ENCODE measurements at regions not wholly inside any gene's neighbourhood (a gene's known extent, or its start where the extent isn't known, plus 50 kb on each side); places are given as distances from the start of the nearest gene placed in this dataset.
"Not testable (repeated sequence)": the region's sequence is repeated elsewhere in the genome, so short reads cannot be mapped to it uniquely, and the experiment has no call there.

- H3K27me3 ChIP-seq (ENCODE audit: control insufficient read depth in 5 of 5, insufficient read depth in 4 of 5, low read length in 5 of 5): peaks cover 13 to 52% (median 34%) of the 10 kb centered on the region in 5 donors
- no peak overlapping the region for H3K27ac ChIP-seq (ENCODE audit: low read depth, low read length)
- peaks cover 0 to 18% (median 7%) of the 10 kb centered on the region in 5 donors for H3K4me1 ChIP-seq (ENCODE audit: control insufficient read depth in 5 of 5, insufficient read depth in 5 of 5, low read length in 5 of 5)
- H3K36me3 ChIP-seq (ENCODE audit: control insufficient read depth in 5 of 5, insufficient read depth in 5 of 5, low read length in 5 of 5): no peaks in the 10 kb centered on the region
- no peak overlapping the region for H3K4me3 ChIP-seq (ENCODE audit: low read depth in 1 of 5, low read length in 5 of 5)
- H3K9me3 ChIP-seq (ENCODE audit: control insufficient read depth in 5 of 5, low read length in 5 of 5): no peaks in the 10 kb centered on the region
- no peak overlapping the region for H3K9ac ChIP-seq (ENCODE audit: low read length in 5 of 5)
These were observed 137.7 kb downstream of the TRIM27 start for GRCh38 chr6:28785962-28786679.

GRCh38 chr6:28789553-28790083 lies 134.2 kb downstream of the TRIM27 start:
- Histone ChIP-seq H3K9ac (ENCODE audit: low read length in 5 of 5) (peak overlapping the region in 1 of 5 donors; percentile 52), H3K27me3 (ENCODE audit: control insufficient read depth in 5 of 5, insufficient read depth in 4 of 5, low read length in 5 of 5) (peaks cover 17 to 55% (median 31%) of the 10 kb centered on the region in 5 donors), H3K4me1 (ENCODE audit: control insufficient read depth in 5 of 5, insufficient read depth in 5 of 5, low read length in 5 of 5) (peaks cover 3 to 25% (median 14%) of the 10 kb centered on the region in 5 donors), H3K36me3 (ENCODE audit: control insufficient read depth in 5 of 5, insufficient read depth in 5 of 5, low read length in 5 of 5) (no peaks in the 10 kb centered on the region), H3K4me3 (ENCODE audit: low read depth in 1 of 5, low read length in 5 of 5) (peak overlapping the region; percentile 46 to 78 (median 66)), H3K9me3 (ENCODE audit: control insufficient read depth in 5 of 5, low read length in 5 of 5) (peaks cover 0 to 3% (median 0%) of the 10 kb centered on the region in 5 donors), H3K27ac (ENCODE audit: low read depth, low read length) (no peak overlapping the region)

GRCh38 chr6:28791002-28791383 lies 132.8 kb downstream of the TRIM27 start:
- Histone ChIP-seq H3K36me3 (ENCODE audit: control insufficient read depth in 5 of 5, insufficient read depth in 5 of 5, low read length in 5 of 5) (no peaks in the 10 kb centered on the region), H3K27me3 (ENCODE audit: control insufficient read depth in 5 of 5, insufficient read depth in 4 of 5, low read length in 5 of 5) (peaks cover 18 to 61% (median 30%) of the 10 kb centered on the region in 5 donors), H3K4me3 (ENCODE audit: low read depth in 1 of 5, low read length in 5 of 5) (no peak overlapping the region), H3K4me1 (ENCODE audit: control insufficient read depth in 5 of 5, insufficient read depth in 5 of 5, low read length in 5 of 5) (peaks cover 4 to 28% (median 19%) of the 10 kb centered on the region in 5 donors), H3K9me3 (ENCODE audit: control insufficient read depth in 5 of 5, low read length in 5 of 5) (peaks cover 0 to 3% (median 0%) of the 10 kb centered on the region in 5 donors), H3K9ac (ENCODE audit: low read length in 5 of 5) (no peak overlapping the region), H3K27ac (ENCODE audit: low read depth, low read length) (no peak overlapping the region)

GRCh38 chr6:28794175-28795002 lies 129.4 kb downstream of the TRIM27 start:
- Histone ChIP-seq H3K27me3 (ENCODE audit: control insufficient read depth in 5 of 5, insufficient read depth in 4 of 5, low read length in 5 of 5) (peaks cover 12 to 40% (median 26%) of the 10 kb centered on the region in 5 donors), H3K4me3 (ENCODE audit: low read depth in 1 of 5, low read length in 5 of 5) (peak overlapping the region in 3 of 5 donors; percentile 8 to 57 (median 13)), H3K4me1 (ENCODE audit: control insufficient read depth in 5 of 5, insufficient read depth in 5 of 5, low read length in 5 of 5) (peaks cover 4 to 26% (median 17%) of the 10 kb centered on the region in 5 donors)

GRCh38 chr6:28800647-28801046 lies 123.1 kb downstream of the TRIM27 start:
- not testable (repeated sequence) for H3K36me3 ChIP-seq (ENCODE audit: control insufficient read depth in 5 of 5, insufficient read depth in 5 of 5, low read length in 5 of 5); H3K27ac ChIP-seq (ENCODE audit: low read depth, low read length); H3K4me1 ChIP-seq (ENCODE audit: control insufficient read depth in 5 of 5, insufficient read depth in 5 of 5, low read length in 5 of 5); H3K4me3 ChIP-seq (ENCODE audit: low read depth in 1 of 5, low read length in 5 of 5); H3K9ac ChIP-seq (ENCODE audit: low read length in 5 of 5); H3K9me3 ChIP-seq (ENCODE audit: control insufficient read depth in 5 of 5, low read length in 5 of 5)
- peaks cover 6 to 24% (median 14%) of the 10 kb centered on the region in 5 donors for H3K27me3 ChIP-seq (ENCODE audit: control insufficient read depth in 5 of 5, insufficient read depth in 4 of 5, low read length in 5 of 5)

More at GRCh38 chr6:28794175-28795002, 129.4 kb downstream of the TRIM27 start:
- Histone ChIP-seq H3K9ac (ENCODE audit: low read length in 5 of 5) (peak overlapping the region in 1 of 5 donors; percentile 25), H3K9me3 (ENCODE audit: control insufficient read depth in 5 of 5, low read length in 5 of 5) (peaks cover 0 to 3% (median 0%) of the 10 kb centered on the region in 5 donors), H3K36me3 (ENCODE audit: control insufficient read depth in 5 of 5, insufficient read depth in 5 of 5, low read length in 5 of 5) (no peaks in the 10 kb centered on the region), H3K27ac (ENCODE audit: low read depth, low read length) (no peak overlapping the region)

GRCh38 chr6:28802417-28803336 lies 121.1 kb downstream of the TRIM27 start:
- Histone ChIP-seq H3K4me3 (ENCODE audit: low read depth in 1 of 5, low read length in 5 of 5) (no peak overlapping the region), H3K9me3 (ENCODE audit: control insufficient read depth in 5 of 5, low read length in 5 of 5) (no peaks in the 10 kb centered on the region), H3K27ac (ENCODE audit: low read depth, low read length) (no peak overlapping the region), H3K27me3 (ENCODE audit: control insufficient read depth in 5 of 5, insufficient read depth in 4 of 5, low read length in 5 of 5) (peaks cover 5 to 15% (median 12%) of the 10 kb centered on the region in 5 donors), H3K4me1 (ENCODE audit: control insufficient read depth in 5 of 5, insufficient read depth in 5 of 5, low read length in 5 of 5) (no peaks in the 10 kb centered on the region), H3K9ac (ENCODE audit: low read length in 5 of 5) (no peak overlapping the region), H3K36me3 (ENCODE audit: control insufficient read depth in 5 of 5, insufficient read depth in 5 of 5, low read length in 5 of 5) (no peaks in the 10 kb centered on the region)

GRCh38 chr6:28803337-28803709 lies 120.5 kb downstream of the TRIM27 start:
- Histone ChIP-seq H3K4me1 (ENCODE audit: control insufficient read depth in 5 of 5, insufficient read depth in 5 of 5, low read length in 5 of 5) (no peaks in the 10 kb centered on the region), H3K36me3 (ENCODE audit: control insufficient read depth in 5 of 5, insufficient read depth in 5 of 5, low read length in 5 of 5) (no peaks in the 10 kb centered on the region), H3K9ac (ENCODE audit: low read length in 5 of 5) (no peak overlapping the region), H3K27me3 (ENCODE audit: control insufficient read depth in 5 of 5, insufficient read depth in 4 of 5, low read length in 5 of 5) (peaks cover 5 to 17% (median 15%) of the 10 kb centered on the region in 5 donors), H3K4me3 (ENCODE audit: low read depth in 1 of 5, low read length in 5 of 5) (no peak overlapping the region), H3K27ac (ENCODE audit: low read depth, low read length) (no peak overlapping the region), H3K9me3 (ENCODE audit: control insufficient read depth in 5 of 5, low read length in 5 of 5) (no peaks in the 10 kb centered on the region)

GRCh38 chr6:28807682-28808280 lies 116.0 kb downstream of the TRIM27 start:
- Histone ChIP-seq H3K36me3 (ENCODE audit: control insufficient read depth in 5 of 5, insufficient read depth in 5 of 5, low read length in 5 of 5) (no peaks in the 10 kb centered on the region), H3K27ac (ENCODE audit: low read depth, low read length) (no peak overlapping the region), H3K4me3 (ENCODE audit: low read depth in 1 of 5, low read length in 5 of 5) (peak overlapping the region in 2 of 5 donors; percentile 15 to 40), H3K9ac (ENCODE audit: low read length in 5 of 5) (no peak overlapping the region), H3K4me1 (ENCODE audit: control insufficient read depth in 5 of 5, insufficient read depth in 5 of 5, low read length in 5 of 5) (no peaks in the 10 kb centered on the region), H3K9me3 (ENCODE audit: control insufficient read depth in 5 of 5, low read length in 5 of 5) (peaks cover 0 to 3% (median 0%) of the 10 kb centered on the region in 5 donors), H3K27me3 (ENCODE audit: control insufficient read depth in 5 of 5, insufficient read depth in 4 of 5, low read length in 5 of 5) (peaks cover 20 to 49% (median 36%) of the 10 kb centered on the region in 5 donors)

GRCh38 chr6:28808383-28808782 lies 115.4 kb downstream of the TRIM27 start:
- Histone ChIP-seq H3K4me3 (ENCODE audit: low read depth in 1 of 5, low read length in 5 of 5) (peak overlapping the region in 1 of 5 donors; percentile 40), H3K27me3 (ENCODE audit: control insufficient read depth in 5 of 5, insufficient read depth in 4 of 5, low read length in 5 of 5) (peaks cover 19 to 51% (median 36%) of the 10 kb centered on the region in 5 donors), H3K4me1 (ENCODE audit: control insufficient read depth in 5 of 5, insufficient read depth in 5 of 5, low read length in 5 of 5) (no peaks in the 10 kb centered on the region), H3K9ac (ENCODE audit: low read length in 5 of 5) (no peak overlapping the region), H3K36me3 (ENCODE audit: control insufficient read depth in 5 of 5, insufficient read depth in 5 of 5, low read length in 5 of 5) (no peaks in the 10 kb centered on the region), H3K9me3 (ENCODE audit: control insufficient read depth in 5 of 5, low read length in 5 of 5) (peaks cover 0 to 3% (median 0%) of the 10 kb centered on the region in 5 donors), H3K27ac (ENCODE audit: low read depth, low read length) (no peak overlapping the region)
